H9 (cell line): ENCODE measurements at regions not wholly inside any gene's neighbourhood (a gene's known extent, or its start where the extent isn't known, plus 50 kb on each side); places are given as distances from the start of the nearest gene placed in this dataset.

Source experiments
- DNase-seq: peaks from one replicate; pipeline ENCODE4 v3.0.0-alpha.2; 2017
- H2AFZ ChIP-seq: one replicate; pipeline ENCODE4 v1.6.1; 2013; ENCODE audit warnings: mild to moderate bottlenecking, low read length, control low read depth, moderate library complexity
- H2AK5ac ChIP-seq: 2 replicates; pipeline ENCODE4 v1.6.1; 2013; ENCODE audit warnings: low read length, control low read depth, mixed read lengths; ENCODE audit not compliant: insufficient read length
- H2BK120ac ChIP-seq: one replicate; pipeline ENCODE4 v1.6.1; 2013; ENCODE audit warnings: low read depth, mild to moderate bottlenecking, low read length, control low read depth, inconsistent platforms; ENCODE audit not compliant: poor library complexity, severe bottlenecking
- H2BK12ac ChIP-seq: 2 replicates; pipeline ENCODE4 v1.6.1; 2013; ENCODE audit warnings: low read length, control low read depth, mixed read lengths, low read depth; ENCODE audit not compliant: insufficient read length
- H2BK15ac ChIP-seq: 2 replicates; pipeline ENCODE4 v1.6.1; 2013; ENCODE audit warnings: low read depth, low read length, control low read depth
- H2BK20ac ChIP-seq: one replicate; pipeline ENCODE4 v1.6.1; 2013; ENCODE audit warnings: low read depth, mild to moderate bottlenecking, low read length, control low read depth, inconsistent platforms; ENCODE audit not compliant: poor library complexity, severe bottlenecking
- H2BK5ac ChIP-seq: 2 replicates; pipeline ENCODE4 v1.6.1; 2013; ENCODE audit warnings: low read length, control low read depth, mixed read lengths; ENCODE audit not compliant: insufficient read length
- H3K14ac ChIP-seq: 2 replicates; pipeline ENCODE4 v1.6.1; 2013; ENCODE audit warnings: low read length, control low read depth; ENCODE audit not compliant: insufficient read depth
- H3K18ac ChIP-seq: 2 replicates; pipeline ENCODE4 v1.6.1; 2013; ENCODE audit warnings: low read depth, mild to moderate bottlenecking, mixed read lengths, low read length, control low read depth; ENCODE audit not compliant: insufficient read length
- H3K23ac ChIP-seq: 2 replicates; pipeline ENCODE4 v1.6.1; 2013; ENCODE audit warnings: low read length, control low read depth, mixed read lengths, low read depth; ENCODE audit not compliant: insufficient read length
- H3K23me2 ChIP-seq: 2 replicates; pipeline ENCODE4 v1.6.1; 2013; ENCODE audit warnings: low read depth, mild to moderate bottlenecking, mixed read lengths, low read length, control low read depth; ENCODE audit not compliant: insufficient read length, poor library complexity, severe bottlenecking
- H3K27ac ChIP-seq: 2 replicates; pipeline ENCODE4 v1.5.1; 2013; ENCODE audit warnings: low read length, control low read depth, mixed read lengths, low read depth; ENCODE audit not compliant: insufficient read length
- H3K27me3 ChIP-seq: 2 replicates; pipeline ENCODE4 v1.6.1; 2013; ENCODE audit warnings: low read length, control low read depth, inconsistent platforms; ENCODE audit not compliant: insufficient read depth
- H3K4ac ChIP-seq: 2 replicates; pipeline ENCODE4 v1.6.1; 2013; ENCODE audit warnings: low read depth, mild to moderate bottlenecking, control low read depth, inconsistent platforms, low read length, moderate library complexity
- H3K4me1 ChIP-seq: 2 replicates; pipeline ENCODE4 v1.6.1; 2013; ENCODE audit warnings: low read length, control low read depth, inconsistent platforms; ENCODE audit not compliant: insufficient read depth
- H3K4me2 ChIP-seq: 2 replicates; pipeline ENCODE4 v1.6.1; 2013; ENCODE audit warnings: low read length, control low read depth, mixed read lengths; ENCODE audit not compliant: insufficient read length, insufficient read depth
- H3K56ac ChIP-seq: 2 replicates; pipeline ENCODE4 v1.6.1; 2013; ENCODE audit warnings: low read depth, mild to moderate bottlenecking, mixed read lengths, low read length, control low read depth; ENCODE audit not compliant: insufficient read length
- H3K79me1 ChIP-seq: 2 replicates; pipeline ENCODE4 v1.6.1; 2013; ENCODE audit warnings: low read depth, mild to moderate bottlenecking, moderate library complexity, low read length, control low read depth, inconsistent platforms; ENCODE audit not compliant: insufficient read depth, poor library complexity, severe bottlenecking
- H3K79me2 ChIP-seq: 2 replicates; pipeline ENCODE4 v1.6.1; 2013; ENCODE audit warnings: low read length, control low read depth, inconsistent platforms; ENCODE audit not compliant: insufficient read depth
- H3K9ac ChIP-seq: 2 replicates; pipeline ENCODE4 v1.6.1; 2013; ENCODE audit warnings: low read length, control low read depth, mixed read lengths; ENCODE audit not compliant: insufficient read length; ENCODE audit errors: extremely low read depth
- H3K9me3 ChIP-seq: one replicate; pipeline ENCODE4 v1.6.1; 2013; ENCODE audit warnings: low read depth, low read length, inconsistent platforms; ENCODE audit not compliant: control insufficient read depth
- H3T11ph ChIP-seq: one replicate; pipeline ENCODE4 v1.6.1; 2013; ENCODE audit warnings: mild to moderate bottlenecking, low read length, control low read depth, inconsistent platforms
- H4K20me1 ChIP-seq: one replicate; pipeline ENCODE4 v1.6.1; 2013; ENCODE audit not compliant: control insufficient read depth, insufficient read length, insufficient read depth
- H4K5ac ChIP-seq: 2 replicates; pipeline ENCODE4 v1.6.1; 2013; ENCODE audit warnings: low read depth, mild to moderate bottlenecking, mixed read lengths, low read length, control low read depth; ENCODE audit not compliant: insufficient read length
- H4K8ac ChIP-seq: replicated peaks from 2 replicates; pipeline ENCODE4 v1.6.1; 2013; ENCODE audit warnings: low read length, control low read depth, mixed read lengths, low read depth; ENCODE audit not compliant: insufficient read length
- H4K91ac ChIP-seq: 2 replicates; pipeline ENCODE4 v1.6.1; 2013; ENCODE audit warnings: low read depth, mild to moderate bottlenecking, moderate library complexity, mixed read lengths, low read length, control low read depth; ENCODE audit not compliant: insufficient read length
- H3K27ac Mint-ChIP-seq, 3 experiments: 2 replicates in 2 of 3; 3 replicates in 1 of 3; pipeline ENCODE4 v1.8.0; 2020 to 2021; ENCODE audit warnings: mixed read lengths in 3 of 3, mild to moderate bottlenecking in 1 of 3, moderate library complexity in 1 of 3
- H3K27me3 Mint-ChIP-seq: 2 replicates; pipeline ENCODE4 v1.8.0; 2021; ENCODE audit warnings: low read depth, mild to moderate bottlenecking, moderate library complexity, mixed read lengths
- H3K36me3 Mint-ChIP-seq, 3 experiments: 2 replicates in 2 of 3; 3 replicates in 1 of 3; pipeline ENCODE4 v1.8.0; 2020 to 2021; ENCODE audit warnings: low read depth in 3 of 3, mixed read lengths in 3 of 3; ENCODE audit not compliant: insufficient read depth in 1 of 3
- H3K4me1 Mint-ChIP-seq, 2 experiments: 2 replicates each; pipeline ENCODE4 v1.8.0; 2020; ENCODE audit warnings: mixed read lengths in 2 of 2
- H3K4me3 Mint-ChIP-seq, 2 experiments: 2 replicates in 1 of 2; 3 replicates in 1 of 2; pipeline ENCODE4 v1.8.0; 2020 to 2021; ENCODE audit warnings: mild to moderate bottlenecking in 2 of 2, mixed read lengths in 2 of 2, moderate library complexity in 1 of 2
- H3K9me3 Mint-ChIP-seq, 2 experiments: 2 replicates in 1 of 2; 3 replicates in 1 of 2; pipeline ENCODE4 v1.8.0; 2020; ENCODE audit warnings: mild to moderate bottlenecking in 2 of 2, mixed read lengths in 2 of 2, moderate library complexity in 1 of 2
- CTCF ChIP-seq: fragments of 200-600 bp; sonication (generic); conservative IDR thresholded peaks from 3 replicates; pipeline ENCODE4 v1.8.0; 2021; ENCODE audit warnings: antibody characterized with exemption, mild to moderate bottlenecking
- WGBS: extraction: QIAGEN DNeasy Blood & Tissue Kit; methylation state at CpG from one replicate; pipeline ENCODE4 v1.1.7; 2013; ENCODE audit warnings: missing lambda C conversion rate, low lambda C conversion rate, mixed read lengths; ENCODE audit not compliant: insufficient read length; ENCODE audit errors: extremely low coverage; 5-methylcytosine and 5-hydroxymethylcytosine counted together

- Histone ChIP-seq H3K79me2 (no peaks in the 10 kb centered on the region), H2BK120ac (no peak overlapping the region), H2BK12ac (no peak overlapping the region), H3K27ac (no peak overlapping the region), H3K79me1 (no peaks in the 10 kb centered on the region), H2AFZ (no peak overlapping the region), H4K20me1 (no peaks in the 10 kb centered on the region), H3K23ac (no peak overlapping the region), H4K91ac (no peak overlapping the region), H3K4ac (no peak overlapping the region), H3K4me1 (no peaks in the 10 kb centered on the region; the same call in 1 of the 2 replicates), H3K14ac (no peak overlapping the region), H2BK5ac (no peak overlapping the region), H3K56ac (no peak overlapping the region), H3K23me2 (no peaks in the 10 kb centered on the region), H2BK20ac (no peak overlapping the region), H4K8ac (no peak overlapping the region), H3K9me3 (no peaks in the 10 kb centered on the region), H3K18ac (no peak overlapping the region), H2AK5ac (no peak overlapping the region), H4K5ac (no peak overlapping the region), H3K9ac (no peak overlapping the region), H3T11ph (no peak overlapping the region), H3K27me3 (no peaks in the 10 kb centered on the region), H3K4me2 (no peak overlapping the region), H2BK15ac (no peak overlapping the region)
- no peak for DNase-seq
- H3K27ac Mint-ChIP-seq, result no peak overlapping the region
- no peaks in the 10 kb centered on the region for H3K36me3 Mint-ChIP-seq
- no peaks in the 10 kb centered on the region for H3K9me3 Mint-ChIP-seq
- H3K4me1 Mint-ChIP-seq, result peaks cover 5 to 10% of the 10 kb centered on the region in 2 experiments
- no peak for TF ChIP-seq CTCF
- H3K4me3 Mint-ChIP-seq, result no peak overlapping the region
- no CpG with 5 or more reads among the region's 2 CpGs for WGBS
- no peaks in the 10 kb centered on the region for H3K27me3 Mint-ChIP-seq
These were observed 96.3 kb upstream of the ATP5MC3 start for GRCh38 chr2:175277772-175278171.
